K562 (cell line): ENCODE measurements at regions not wholly inside any gene's neighbourhood (a gene's known extent, or its start where the extent isn't known, plus 50 kb on each side); places are given as distances from the start of the nearest gene placed in this dataset.
A peak's percentile ranks its signal among the peaks of the same experiment; 100 is the strongest.

ENCODE experiments used
- ATAC-seq: fragments of 200-7000 bp; cut with Tn5 transposase; 3 replicates; pipeline ENCODE4 v1.9.1; 2020; ENCODE audit warnings: moderate library complexity
- BruUV-seq: library from RNA; stranded (reverse); fragments of 400-500 nt; replicated peaks from 2 replicates; lab custom pipeline; 2021; lab: Mats Ljungman, UMichigan
- CTCF ChIA-PET: fragments of 300-600 bp; formaldehyde crosslinking; extraction: SDS; loops from one replicate; lab custom pipeline; 2021; ENCODE audit warnings: low intra/inter-chr PET ratio; lab: Yijun Ruan, JAX
- POLR2A ChIA-PET: fragments of 300-600, 350-650 bp; sonication (Branson Sonifier 250); formaldehyde crosslinking; extraction: SDS; loops from one replicate; lab custom pipeline; 2021; ENCODE audit warnings: antibody characterized with exemption, inconsistent platforms; lab: Yijun Ruan, JAX
- DNase-seq, 4 experiments: peaks; one replicate each; pipeline versions ENCODE4 v3.0.0 to v3.0.0-alpha.2; 2011 to 2018; ENCODE audit warnings: low spot score in 3 of 4, mixed read lengths in 3 of 4; ENCODE audit errors: extremely low read depth in 1 of 4
- FAIRE-seq: peaks from 2 replicates; lab custom pipeline; 2011; peaks lifted over from hg19 to GRCh38; lab: Jason Lieb, UNC
- H2AFZ ChIP-seq: 2 replicates; pipeline ENCODE4 v1.6.0; 2011; ENCODE audit warnings: low read depth, low read length, control low read depth, inconsistent platforms
- H3K27ac ChIP-seq: fragments of 200-600 bp; 3 replicates; pipeline ENCODE4 v1.8.0; 2011; ENCODE audit warnings: low read depth, mild to moderate bottlenecking, control low read depth, inconsistent platforms, low read length, moderate library complexity, mixed read lengths; ENCODE audit errors: extremely low read depth
- H3K27me3 ChIP-seq, 2 experiments: fragments of 300-600 bp in 1 of 2; 2 replicates in 1 of 2; 3 replicates in 1 of 2; pipeline versions ENCODE4 v1.6.0 to v1.8.0; 2011; ENCODE audit warnings: inconsistent platforms in 2 of 2, low read length in 2 of 2, mild to moderate bottlenecking in 1 of 2, mixed read lengths in 1 of 2, moderate library complexity in 1 of 2; ENCODE audit not compliant: control insufficient read depth in 2 of 2, insufficient read depth in 2 of 2
- H3K36me3 ChIP-seq: fragments of 300-600 bp; 3 replicates; pipeline ENCODE4 v1.8.0; 2011; ENCODE audit warnings: mild to moderate bottlenecking, low read length, inconsistent platforms; ENCODE audit not compliant: control insufficient read depth, insufficient read depth
- H3K4me1 ChIP-seq, 2 experiments: fragments of 200-600 bp in 1 of 2; replicated peaks in 1 of 2; 2 replicates in 1 of 2; 3 replicates in 1 of 2; pipeline versions ENCODE4 v1.5.1 to v1.8.0; 2011; ENCODE audit warnings: inconsistent platforms in 2 of 2, low read length in 2 of 2, mild to moderate bottlenecking in 1 of 2, mixed read lengths in 1 of 2, moderate library complexity in 1 of 2; ENCODE audit not compliant: control insufficient read depth in 2 of 2, insufficient read depth in 2 of 2
- H3K4me2 ChIP-seq: 2 replicates; pipeline ENCODE4 v1.6.1; 2011; ENCODE audit warnings: low read length, control low read depth, inconsistent platforms, mixed read lengths; ENCODE audit not compliant: insufficient read depth
- H3K4me3 ChIP-seq: fragments of 200-600 bp; sonication (generic), shearing (Covaris generic); 2 replicates; pipeline ENCODE4 v1.5.1; 2016; ENCODE audit warnings: control low read depth, inconsistent platforms
- H3K79me2 ChIP-seq: fragments of 200-600 bp; 3 replicates; pipeline ENCODE4 v1.8.0; 2011; ENCODE audit warnings: low read length, inconsistent platforms; ENCODE audit not compliant: control insufficient read depth, insufficient read depth
- H3K9ac ChIP-seq, 2 experiments: 2 replicates each; pipeline versions ENCODE4 v1.6.0 to v1.6.1; 2011; ENCODE audit warnings: low read depth in 2 of 2, low read length in 2 of 2, control low read depth in 1 of 2, inconsistent platforms in 1 of 2, mild to moderate bottlenecking in 1 of 2, mixed read lengths in 1 of 2; ENCODE audit not compliant: insufficient read depth in 1 of 2
- H3K9me1 ChIP-seq: one replicate; pipeline ENCODE4 v1.6.0; 2011; ENCODE audit warnings: inconsistent platforms, mild to moderate bottlenecking, low read length, moderate library complexity; ENCODE audit not compliant: control insufficient read depth, insufficient read depth
- H3K9me3 ChIP-seq: replicated peaks from 2 replicates; pipeline ENCODE4 v1.5.1; 2011; ENCODE audit warnings: low read depth, low read length, inconsistent platforms; ENCODE audit not compliant: control insufficient read depth, insufficient read depth
- H4K20me1 ChIP-seq: replicated peaks from 2 replicates; pipeline ENCODE4 v1.6.1; 2011; ENCODE audit warnings: low read length, inconsistent platforms, mixed read lengths; ENCODE audit not compliant: control insufficient read depth, insufficient read depth
- CHD4 ChIP-seq: fragments of 200-600 bp; sonication (generic); IDR thresholded peaks from 3 replicates; pipeline ENCODE4 v1.6.1; 2012; ENCODE audit warnings: low read depth, mild to moderate bottlenecking, mixed read lengths, low read length, inconsistent platforms; ENCODE audit not compliant: insufficient read depth, insufficient replicate concordance, poor library complexity, severe bottlenecking
- EHMT2 ChIP-seq: fragments of 450-650 bp; IDR thresholded peaks from 2 replicates; pipeline ENCODE4 v1.6.1; 2018; ENCODE audit warnings: antibody characterized with exemption
- ESRRA ChIP-seq: fragments of 450-650 bp; IDR thresholded peaks from 2 replicates; pipeline ENCODE4 v1.6.1; 2014; ENCODE audit warnings: low read depth, mild to moderate bottlenecking, moderate library complexity, borderline replicate concordance
- ETV5 ChIP-seq: sonication (generic); formaldehyde crosslinking; IDR thresholded peaks from 2 replicates; pipeline ENCODE4 v1.4.0; 2020; ENCODE audit warnings: low read depth, mild to moderate bottlenecking, missing genetic modification reagents
- HINFP ChIP-seq: fragments of 450-650 bp; conservative IDR thresholded peaks from 2 replicates; pipeline ENCODE4 v1.6.1; 2016; ENCODE audit warnings: missing genetic modification characterization, low read depth, mild to moderate bottlenecking, control low read depth, missing compliant biosample characterization
- KDM1A ChIP-seq, 2 experiments: fragments of 450-650 bp; IDR thresholded peaks; 2 replicates each; pipeline ENCODE4 v1.6.1; 2016; ENCODE audit warnings: mild to moderate bottlenecking in 2 of 2
- L3MBTL2 ChIP-seq: fragments of 450-650 bp; IDR thresholded peaks from 2 replicates; pipeline ENCODE4 v1.6.1; 2016; ENCODE audit warnings: mild to moderate bottlenecking, moderate library complexity
- NFIC ChIP-seq: fragments of 450-650 bp; IDR thresholded peaks from 2 replicates; pipeline ENCODE4 v1.6.1; 2017; ENCODE audit warnings: mild to moderate bottlenecking, inconsistent platforms
- NRF1 ChIP-seq, 2 experiments: fragments of 450-650 bp; IDR thresholded peaks in 1 of 2; conservative IDR thresholded peaks in 1 of 2; 2 replicates each; pipeline ENCODE4 v1.6.1; 2014; ENCODE audit warnings: mild to moderate bottlenecking in 2 of 2
- XRCC4 ChIP-seq: IDR thresholded peaks from one replicate; pipeline ENCODE4 v1.6.1; 2011; ENCODE audit not compliant: insufficient read depth, insufficient read length; ENCODE audit errors: extremely low read depth
- ZNF311 ChIP-seq: fragments of 250-450 bp; sonication (Bioruptor Pico); IDR thresholded peaks from 2 replicates; pipeline ENCODE4 v1.4.0; 2020; ENCODE audit warnings: mild to moderate bottlenecking, moderate library complexity
- WGBS: fragments of 100-300 bp; shearing (Covaris generic); methylation state at CpG from one replicate; pipeline ENCODE4 v1.1.6; 2016; ENCODE audit warnings: low coverage, mixed read lengths; ENCODE audit not compliant: insufficient coverage; ENCODE audit errors: missing lambda C conversion rate; 5-methylcytosine and 5-hydroxymethylcytosine counted together
- in situ Hi-C: fragments of 300-500 bp; cut with MboI; formaldehyde crosslinking; loops from 4 replicates; pipeline ENCODE4 v1.15.0; 2018; ENCODE audit warnings: inconsistent platforms, mixed read lengths
- intact Hi-C: fragments of 100-400 bp; cut with micrococcal nuclease; formaldehyde crosslinking; loops from 2 replicates; pipeline ENCODE4 v1.14.2; 2022
- TF ChIP-seq, protein P1 (sequence below): sonication (generic); formaldehyde crosslinking; IDR thresholded peaks from 2 replicates; pipeline ENCODE4 v1.8.0; 2023; ENCODE audit warnings: missing genetic modification reagents, mild to moderate bottlenecking, borderline replicate concordance

- peak; percentile 67 for TF ChIP-seq L3MBTL2
- TF ChIP-seq ZNF311 (CRISPR knock-in tag), result no peak
- TF ChIP-seq, all 486 proteins: peak for 99
Measured at GRCh38 chr4:108359986-108360681, 191.4 kb upstream of the LEF1 start (continued).

GRCh38 chr4:108359130-108359985 is 190.6 kb upstream of the LEF1 start:
- H3K4me2 ChIP-seq, result peak overlapping the region; percentile 76
- in situ Hi-C loops (no loop called here), intact Hi-C loops (no loop called here)
- H3K4me1 ChIP-seq, result peaks cover 17 to 43% of the 10 kb centered on the region in 2 experiments
- no peaks in the 10 kb centered on the region for H4K20me1 ChIP-seq
- POLR2A ChIA-PET, result interaction anchor here (0.6 to 2.2 kb wide), 5 partner anchors 9 to 261 kb away, joined by 3 to 10 read pairs (median 5); no protein-coding TSS in a partner anchor
- no peak overlapping the region for H3K4me3 ChIP-seq
- ATAC-seq (no peak; the same call in 2 of the 3 replicates), DNase-seq (no peak), FAIRE-seq (peak; percentile 37)
- peak overlapping the region; percentile 86 for H3K27ac ChIP-seq
- H3K9me1 ChIP-seq, result no peaks in the 10 kb centered on the region
- no peaks in the 10 kb centered on the region for H3K27me3 ChIP-seq
- H3K9me3 ChIP-seq, result no peaks in the 10 kb centered on the region
- no peaks in the 10 kb centered on the region for H3K36me3 ChIP-seq
- TSS peak; percentile 73 for BruUV-seq
- WGBS, result 57% methylated on average over 5 of the region's 5 CpGs
- H3K9ac ChIP-seq, result peak overlapping the region in 1 of 2 experiments; percentile 42; a peak in 2 of 4 replicates
- H3K79me2 ChIP-seq, result no peaks in the 10 kb centered on the region
- H2AFZ ChIP-seq, result peak overlapping the region; percentile 90
- CTCF ChIA-PET, result no interaction called here
- TF ChIP-seq NFIC (no peak), ETV5 (no peak), NRF1 (conservative IDR thresholded peaks at IDR 0.05 in 1 of 2, IDR thresholded peaks at IDR 0.05 in 1 of 2) (no peak), ESRRA (no peak), KDM1A (IDR thresholded peaks at IDR 0.05) (peak; percentile 40 to 45; a peak in 3 of 4 replicates), EHMT2 (no peak), HINFP (tag) (no peak), CHD4 (peak; percentile 48), XRCC4 (no peak)
- TF ChIP-seq, protein P1, sequence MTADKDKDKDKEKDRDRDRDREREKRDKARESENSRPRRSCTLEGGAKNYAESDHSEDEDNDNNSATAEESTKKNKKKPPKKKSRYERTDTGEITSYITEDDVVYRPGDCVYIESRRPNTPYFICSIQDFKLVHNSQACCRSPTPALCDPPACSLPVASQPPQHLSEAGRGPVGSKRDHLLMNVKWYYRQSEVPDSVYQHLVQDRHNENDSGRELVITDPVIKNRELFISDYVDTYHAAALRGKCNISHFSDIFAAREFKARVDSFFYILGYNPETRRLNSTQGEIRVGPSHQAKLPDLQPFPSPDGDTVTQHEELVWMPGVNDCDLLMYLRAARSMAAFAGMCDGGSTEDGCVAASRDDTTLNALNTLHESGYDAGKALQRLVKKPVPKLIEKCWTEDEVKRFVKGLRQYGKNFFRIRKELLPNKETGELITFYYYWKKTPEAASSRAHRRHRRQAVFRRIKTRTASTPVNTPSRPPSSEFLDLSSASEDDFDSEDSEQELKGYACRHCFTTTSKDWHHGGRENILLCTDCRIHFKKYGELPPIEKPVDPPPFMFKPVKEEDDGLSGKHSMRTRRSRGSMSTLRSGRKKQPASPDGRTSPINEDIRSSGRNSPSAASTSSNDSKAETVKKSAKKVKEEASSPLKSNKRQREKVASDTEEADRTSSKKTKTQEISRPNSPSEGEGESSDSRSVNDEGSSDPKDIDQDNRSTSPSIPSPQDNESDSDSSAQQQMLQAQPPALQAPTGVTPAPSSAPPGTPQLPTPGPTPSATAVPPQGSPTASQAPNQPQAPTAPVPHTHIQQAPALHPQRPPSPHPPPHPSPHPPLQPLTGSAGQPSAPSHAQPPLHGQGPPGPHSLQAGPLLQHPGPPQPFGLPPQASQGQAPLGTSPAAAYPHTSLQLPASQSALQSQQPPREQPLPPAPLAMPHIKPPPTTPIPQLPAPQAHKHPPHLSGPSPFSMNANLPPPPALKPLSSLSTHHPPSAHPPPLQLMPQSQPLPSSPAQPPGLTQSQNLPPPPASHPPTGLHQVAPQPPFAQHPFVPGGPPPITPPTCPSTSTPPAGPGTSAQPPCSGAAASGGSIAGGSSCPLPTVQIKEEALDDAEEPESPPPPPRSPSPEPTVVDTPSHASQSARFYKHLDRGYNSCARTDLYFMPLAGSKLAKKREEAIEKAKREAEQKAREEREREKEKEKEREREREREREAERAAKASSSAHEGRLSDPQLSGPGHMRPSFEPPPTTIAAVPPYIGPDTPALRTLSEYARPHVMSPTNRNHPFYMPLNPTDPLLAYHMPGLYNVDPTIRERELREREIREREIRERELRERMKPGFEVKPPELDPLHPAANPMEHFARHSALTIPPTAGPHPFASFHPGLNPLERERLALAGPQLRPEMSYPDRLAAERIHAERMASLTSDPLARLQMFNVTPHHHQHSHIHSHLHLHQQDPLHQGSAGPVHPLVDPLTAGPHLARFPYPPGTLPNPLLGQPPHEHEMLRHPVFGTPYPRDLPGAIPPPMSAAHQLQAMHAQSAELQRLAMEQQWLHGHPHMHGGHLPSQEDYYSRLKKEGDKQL (CRISPR knock-in tag), result no peak
